Activated CD4-positive, alpha-beta T cell treated with anti-CD3 and anti-CD28 coated beads, Interleukin-2, Interleukin-4, amounts not matched to agents 100 ng/mL and 50 ng/mL, durations not matched to agents 16 hours and 8 hours (primary cell): ENCODE measurements at regions not wholly inside any gene's neighbourhood (a gene's known extent, or its start where the extent isn't known, plus 50 kb on each side); places are given as distances from the start of the nearest gene placed in this dataset.

ENCODE experiments used
- DNase-seq: peaks from one replicate; pipeline ENCODE4 v3.0.0-alpha.2; 2020; ENCODE audit warnings: low spot score

GRCh38 chr7:131265227-131265626, 62.4 kb upstream of the MKLN1 start:
- no peak for DNase-seq

GRCh38 chr7:131267631-131268030, 60.0 kb upstream of the MKLN1 start:
- DNase-seq: no peak

GRCh38 chr7:131268906-131269305, 58.8 kb upstream of the MKLN1 start:
- DNase-seq: no peak

- no peak for DNase-seq
These were observed 55.6 kb upstream of the MKLN1 start for GRCh38 chr7:131272086-131272485.

GRCh38 chr7:131274986-131275385, 52.7 kb upstream of the MKLN1 start:
- no peak for DNase-seq

GRCh38 chr7:131276190-131276589, 51.5 kb upstream of the MKLN1 start:
- no peak for DNase-seq

GRCh38 chr7:131276748-131277147, 50.9 kb upstream of the MKLN1 start:
- DNase-seq: no peak
